Vagina (tissue), 2 donors: ENCODE measurements at regions not wholly inside any gene's neighbourhood (a gene's known extent, or its start where the extent isn't known, plus 50 kb on each side); places are given as distances from the start of the nearest gene placed in this dataset.

Source experiments
- POLR2A ChIP-seq, 2 donors: fragments of 450-650 bp; IDR thresholded peaks; one replicate each; pipeline ENCODE4 v1.6.1; 2017; ENCODE audit warnings: antibody characterized with exemption in 2 of 2, mild to moderate bottlenecking in 2 of 2, moderate library complexity in 2 of 2
- POLR2AphosphoS5 ChIP-seq, 2 donors: sonication (generic); formaldehyde crosslinking; IDR thresholded peaks; one replicate each; pipeline ENCODE4 v1.9.0; 2017; ENCODE audit warnings: antibody characterized with exemption in 2 of 2, mild to moderate bottlenecking in 2 of 2, low read depth in 1 of 2; ENCODE audit not compliant: insufficient read depth in 1 of 2
- TF ChIP-seq, protein P1 (sequence below), 3 experiments: fragments of 450-650 bp in 2 of 3; fragments of 200-600 bp in 1 of 3; sonication (generic) in 1 of 3; IDR thresholded peaks; one replicate each; pipeline ENCODE4 v1.5.1; 2017 to 2019; ENCODE audit warnings: antibody characterized with exemption in 3 of 3, mild to moderate bottlenecking in 2 of 3, moderate library complexity in 2 of 3

DNA sequence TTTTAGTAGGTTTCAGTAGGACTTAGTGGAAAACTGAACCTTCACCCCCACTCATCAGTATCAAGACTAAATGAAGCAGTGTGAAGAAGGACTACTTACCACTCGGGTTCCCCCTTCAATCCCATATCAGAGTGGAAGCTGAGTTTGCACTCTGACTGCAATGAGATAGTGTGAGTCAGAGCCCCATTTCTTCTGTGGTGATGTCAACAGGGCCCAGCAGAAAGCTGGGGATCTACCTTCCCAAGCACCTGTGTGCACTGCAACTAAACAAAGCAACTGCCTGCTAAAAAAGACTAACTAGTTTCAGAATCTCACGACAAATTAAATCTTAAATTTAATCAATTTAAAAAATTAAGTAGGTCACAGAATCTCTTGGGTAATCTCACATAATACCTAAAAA lies 1837.0 kb upstream of the PCDH7 start:
- TF ChIP-seq, protein P1, sequence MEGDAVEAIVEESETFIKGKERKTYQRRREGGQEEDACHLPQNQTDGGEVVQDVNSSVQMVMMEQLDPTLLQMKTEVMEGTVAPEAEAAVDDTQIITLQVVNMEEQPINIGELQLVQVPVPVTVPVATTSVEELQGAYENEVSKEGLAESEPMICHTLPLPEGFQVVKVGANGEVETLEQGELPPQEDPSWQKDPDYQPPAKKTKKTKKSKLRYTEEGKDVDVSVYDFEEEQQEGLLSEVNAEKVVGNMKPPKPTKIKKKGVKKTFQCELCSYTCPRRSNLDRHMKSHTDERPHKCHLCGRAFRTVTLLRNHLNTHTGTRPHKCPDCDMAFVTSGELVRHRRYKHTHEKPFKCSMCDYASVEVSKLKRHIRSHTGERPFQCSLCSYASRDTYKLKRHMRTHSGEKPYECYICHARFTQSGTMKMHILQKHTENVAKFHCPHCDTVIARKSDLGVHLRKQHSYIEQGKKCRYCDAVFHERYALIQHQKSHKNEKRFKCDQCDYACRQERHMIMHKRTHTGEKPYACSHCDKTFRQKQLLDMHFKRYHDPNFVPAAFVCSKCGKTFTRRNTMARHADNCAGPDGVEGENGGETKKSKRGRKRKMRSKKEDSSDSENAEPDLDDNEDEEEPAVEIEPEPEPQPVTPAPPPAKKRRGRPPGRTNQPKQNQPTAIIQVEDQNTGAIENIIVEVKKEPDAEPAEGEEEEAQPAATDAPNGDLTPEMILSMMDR (IDR thresholded peaks at IDR 0.05): no peak
- TF ChIP-seq POLR2A (IDR thresholded peaks at IDR 0.05): no peak
- TF ChIP-seq POLR2AphosphoS5 (IDR thresholded peaks at IDR 0.05; ENCODE audit: insufficient read depth in 1 of 2, low read depth in 1 of 2): no peak
